Stimulated activated CD8-positive, alpha-beta memory T cell treated with anti-CD3 and anti-CD28 coated beads, Interleukin-2, amount 100 ng/mL, for 48 hours (primary cell): ENCODE measurements at regions not wholly inside any gene's neighbourhood (a gene's known extent, or its start where the extent isn't known, plus 50 kb on each side); places are given as distances from the start of the nearest gene placed in this dataset.

Experiments
- DNase-seq, 2 donors: peaks; one replicate each; pipeline ENCODE4 v3.0.0-alpha.2; 2020; ENCODE audit warnings: low read depth in 2 of 2

DNA sequence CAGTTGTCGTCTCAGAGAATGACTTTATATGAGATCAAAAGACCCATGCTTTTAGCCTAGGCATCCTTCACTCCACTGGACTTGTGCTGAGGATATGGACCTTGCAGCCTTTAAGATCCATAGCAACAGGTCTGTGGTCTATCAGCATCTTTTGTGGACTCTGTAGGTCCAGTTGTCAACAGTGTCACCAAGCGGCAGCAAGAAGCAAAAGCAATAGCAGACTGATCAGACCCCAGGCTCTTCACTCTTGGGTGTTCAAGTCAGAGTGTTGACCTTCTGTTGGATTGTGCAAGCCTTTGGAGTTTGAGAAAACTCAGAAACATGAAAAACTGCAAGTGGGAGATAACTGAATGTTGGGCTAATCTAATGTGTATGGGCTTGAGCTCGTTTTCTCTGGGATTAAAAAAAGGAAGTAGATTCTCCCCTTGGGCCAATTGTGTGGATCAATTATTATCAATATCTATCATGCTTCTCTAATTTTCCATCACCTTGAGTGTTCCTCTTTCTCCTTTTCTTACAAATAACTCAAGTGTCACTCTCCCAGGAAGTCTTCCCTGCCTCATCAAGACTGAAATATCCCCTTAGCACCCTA is 144.2 kb downstream of the LYPLAL1 start:
- no peak for DNase-seq

GRCh38 chr1:219316066-219316465 is 142.4 kb downstream of the LYPLAL1 start:
- DNase-seq: no peak

GRCh38 chr1:219313961-219314360 is 140.3 kb downstream of the LYPLAL1 start:
- DNase-seq: no peak

DNA sequence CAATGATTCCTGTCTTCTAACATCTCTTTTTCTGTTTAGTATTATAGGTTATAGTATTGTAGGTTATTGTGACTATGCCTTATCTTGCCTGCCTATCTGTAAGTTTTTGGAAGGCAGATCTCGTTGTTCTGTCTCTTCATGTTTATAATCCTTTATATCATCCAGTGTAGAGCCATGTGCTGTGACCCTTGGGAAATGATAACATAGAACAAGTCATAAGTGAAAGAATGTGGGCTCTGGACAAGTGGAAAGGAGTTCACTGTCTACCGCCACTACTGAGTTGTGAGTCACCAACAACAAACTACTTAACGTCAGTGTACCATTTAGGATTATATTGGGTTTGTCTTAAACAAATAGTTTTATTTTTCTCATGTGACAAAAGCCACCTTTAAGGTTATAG is 139.3 kb downstream of the LYPLAL1 start:
- no peak for DNase-seq

- no peak for DNase-seq
These were observed 136.6 kb downstream of the LYPLAL1 start for GRCh38 chr1:219310181-219310728.

GRCh38 chr1:219308367-219308766 is 134.7 kb downstream of the LYPLAL1 start:
- no peak for DNase-seq

DNA sequence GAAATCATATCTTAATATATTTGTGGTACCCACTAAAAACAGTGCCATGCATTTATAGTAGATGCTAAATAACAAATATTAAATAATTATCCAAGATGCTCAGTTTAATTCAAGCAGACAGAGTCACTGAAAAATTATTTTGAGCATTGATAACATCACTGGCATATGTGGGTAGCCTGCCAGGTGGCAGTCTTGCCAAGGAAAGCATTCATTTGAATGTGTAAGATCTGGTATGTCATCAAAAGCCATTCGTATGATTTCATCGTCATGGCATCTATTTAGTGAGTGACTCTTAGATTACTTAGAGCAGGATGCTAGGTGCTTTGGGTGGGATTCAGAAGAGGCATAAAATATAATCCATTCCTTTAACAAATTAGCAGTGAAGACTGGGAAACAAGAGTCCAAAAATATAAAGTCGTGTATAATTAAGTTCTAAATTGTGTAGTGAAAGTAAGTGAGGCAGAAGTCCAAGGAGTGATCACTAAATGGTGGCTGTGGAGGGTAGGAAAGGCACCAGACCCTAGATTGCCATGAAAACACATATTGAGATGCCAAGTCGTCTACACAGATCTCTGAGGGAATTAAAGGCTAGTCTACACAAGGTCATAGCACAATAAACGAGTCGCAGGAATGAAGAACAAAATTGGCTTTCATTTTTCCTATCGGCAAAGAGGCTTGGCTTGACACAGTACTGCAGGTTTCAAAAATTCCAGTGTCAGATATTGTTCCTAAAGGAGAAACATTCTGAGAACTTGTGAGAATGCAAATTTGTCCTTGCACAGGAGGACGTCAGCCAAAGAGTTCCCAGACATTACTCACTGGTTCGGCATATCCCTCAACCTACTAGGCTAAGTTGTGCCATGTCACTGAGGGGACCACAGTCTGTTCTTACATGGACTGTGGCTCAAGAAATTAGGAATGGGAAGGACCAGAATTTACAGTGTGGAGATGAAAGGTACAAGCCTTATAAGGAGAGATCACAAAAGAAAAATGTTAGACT is 130.8 kb downstream of the LYPLAL1 start:
- DNase-seq: no peak

DNA sequence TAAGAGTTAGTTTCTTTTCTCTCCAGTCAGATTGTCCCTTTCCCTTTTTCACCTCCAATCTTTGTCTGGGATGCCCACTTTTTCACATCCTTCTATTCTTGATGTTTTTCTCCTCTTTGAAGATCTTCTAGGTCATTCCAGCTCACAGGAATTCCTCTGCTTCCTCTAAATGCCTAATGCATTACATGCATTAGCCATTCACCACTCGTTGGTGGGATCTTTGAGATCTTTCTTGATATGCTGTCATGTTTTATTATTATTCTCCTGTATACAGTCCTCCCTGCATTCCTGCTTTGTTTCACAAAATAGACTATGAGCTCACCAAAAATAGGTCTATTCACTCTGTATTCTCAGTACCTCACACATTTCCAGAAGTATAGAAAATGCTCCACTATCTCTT is 129.0 kb downstream of the LYPLAL1 start:
- DNase-seq: no peak

- no peak for DNase-seq
These were observed 125.7 kb downstream of the LYPLAL1 start for GRCh38 chr1:219299420-219299819.

DNA sequence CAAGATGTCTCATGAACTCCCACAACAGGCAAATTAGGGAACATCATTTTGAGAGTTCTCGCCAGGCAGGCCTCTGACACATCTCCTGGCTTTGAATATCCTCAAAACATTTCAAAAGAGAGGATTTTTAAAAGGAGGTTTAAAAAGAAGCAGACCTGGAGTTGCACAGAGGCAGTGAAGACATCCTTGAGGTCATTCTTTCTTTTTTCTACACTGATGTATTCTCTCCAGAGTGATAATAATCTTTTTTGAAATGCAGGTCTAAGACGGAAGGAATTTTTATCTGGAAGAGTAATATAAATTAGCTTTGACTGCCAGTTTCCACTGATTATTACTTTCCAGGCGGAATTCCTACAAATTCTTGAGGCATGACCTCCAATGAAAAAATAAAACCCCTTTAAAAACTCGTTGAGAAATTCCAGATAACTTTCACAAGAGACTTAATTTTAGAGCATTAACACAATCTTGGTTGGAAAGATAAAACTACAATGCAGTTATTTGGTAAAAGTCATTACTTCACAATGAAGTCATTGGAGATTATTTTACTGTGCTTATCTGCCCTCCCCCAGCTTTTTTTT is 125.0 kb downstream of the LYPLAL1 start:
- DNase-seq: no peak

DNA sequence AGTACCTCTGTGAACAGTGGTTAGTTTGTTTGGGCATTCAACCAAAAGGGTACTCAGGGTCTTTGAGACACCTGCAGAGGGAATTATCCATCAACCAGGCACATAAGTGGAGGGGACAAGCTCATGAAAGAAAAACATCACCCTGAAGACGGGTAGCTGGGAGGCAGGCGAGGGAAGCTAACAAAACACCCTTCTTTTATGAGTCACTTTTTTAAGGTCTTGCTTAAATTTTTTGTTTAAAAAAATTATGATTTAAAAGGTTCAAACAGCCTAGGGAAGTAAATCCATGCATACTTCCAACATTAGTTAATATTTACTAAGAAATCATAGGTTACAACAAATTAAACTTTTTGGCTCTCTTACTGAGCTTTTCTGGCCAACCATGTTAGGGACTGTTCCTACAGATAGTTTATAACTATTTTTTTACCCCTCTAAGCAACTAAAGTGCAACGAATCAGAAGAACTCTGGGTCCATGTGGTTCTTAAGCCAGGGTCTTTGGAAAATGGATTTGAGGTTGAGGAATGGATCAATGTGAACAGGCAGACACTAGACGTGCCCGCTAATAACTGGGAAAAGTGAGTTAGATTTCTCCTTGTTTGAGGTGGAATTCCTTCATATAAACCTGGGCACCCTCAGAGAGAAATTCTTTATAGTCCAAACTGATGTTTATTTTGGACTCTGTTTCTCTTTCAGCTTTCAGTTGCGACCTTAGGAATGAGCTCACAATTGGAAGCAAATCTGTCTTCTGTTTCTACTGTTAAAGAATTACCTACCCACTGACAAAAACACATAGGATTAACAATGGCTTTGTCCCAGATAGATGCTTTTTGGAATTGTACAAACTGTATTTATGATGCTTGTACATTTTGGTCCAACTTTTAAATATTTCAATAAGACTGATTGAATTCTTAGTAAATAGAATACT is 123.0 kb downstream of the LYPLAL1 start:
- DNase-seq: no peak

GRCh38 chr1:219294251-219294650 is 120.6 kb downstream of the LYPLAL1 start:
- no peak for DNase-seq

DNA sequence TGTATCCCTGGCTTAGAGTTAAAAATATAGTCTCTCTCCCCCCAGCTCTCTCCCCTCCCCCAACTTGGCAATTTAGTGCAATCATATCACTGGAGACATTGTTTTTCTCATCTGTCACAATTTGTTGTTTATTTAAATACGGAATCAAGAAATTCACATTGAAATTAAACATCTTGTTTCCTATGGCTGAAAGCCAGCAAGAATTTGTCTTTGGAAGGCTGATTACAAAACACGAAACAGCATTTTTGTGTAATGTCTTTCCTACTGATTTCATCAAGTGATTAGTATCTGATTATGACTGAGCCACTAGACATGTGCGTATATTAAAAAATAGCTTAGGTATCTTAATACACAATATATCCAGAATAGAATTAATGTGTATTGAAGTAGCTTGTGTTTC is 119.7 kb downstream of the LYPLAL1 start:
- DNase-seq: no peak

GRCh38 chr1:219292999-219293398 is 119.3 kb downstream of the LYPLAL1 start:
- no peak for DNase-seq

DNA sequence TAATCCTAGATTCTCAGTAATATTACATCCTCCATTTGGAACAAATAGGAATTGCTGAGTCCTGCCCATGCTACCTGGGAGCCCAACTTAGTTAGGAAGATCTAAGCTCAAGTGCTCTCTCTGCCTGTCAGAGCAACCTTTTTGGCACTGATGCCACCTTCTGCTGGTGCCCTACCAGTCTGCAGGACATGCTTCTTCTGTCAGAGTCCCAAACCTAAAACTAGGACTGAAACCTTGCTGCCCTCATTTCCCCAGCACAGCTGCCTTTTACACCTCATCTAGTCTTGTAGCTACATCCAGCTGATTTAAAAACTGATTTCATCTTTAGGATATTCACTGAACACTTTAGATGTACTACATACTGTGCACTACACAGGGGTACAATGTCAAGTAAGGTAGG is 118.7 kb downstream of the LYPLAL1 start:
- DNase-seq: no peak

- no peak for DNase-seq
These were observed 115.5 kb downstream of the LYPLAL1 start for GRCh38 chr1:219289171-219289570.

GRCh38 chr1:219283541-219283940 is 109.9 kb downstream of the LYPLAL1 start:
- DNase-seq: no peak

DNA sequence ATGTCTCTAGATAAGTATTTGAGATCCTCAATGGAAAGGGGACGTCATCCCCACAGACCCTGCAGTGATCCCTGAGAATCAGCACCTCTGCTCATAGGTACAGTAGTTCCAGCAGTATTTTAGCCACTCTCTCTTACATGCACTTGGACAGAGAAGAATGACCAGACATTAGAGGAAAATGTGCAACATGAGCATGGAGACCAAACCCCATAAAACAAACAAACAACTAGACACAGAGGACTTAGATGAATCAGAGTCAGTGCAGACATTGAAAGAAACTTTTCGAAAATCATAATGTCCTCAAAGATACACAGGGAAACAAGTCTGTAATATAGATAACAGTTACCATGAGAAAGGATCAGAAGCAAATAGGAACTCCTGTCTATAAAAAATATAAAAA is 108.2 kb downstream of the LYPLAL1 start:
- no peak for DNase-seq

DNA sequence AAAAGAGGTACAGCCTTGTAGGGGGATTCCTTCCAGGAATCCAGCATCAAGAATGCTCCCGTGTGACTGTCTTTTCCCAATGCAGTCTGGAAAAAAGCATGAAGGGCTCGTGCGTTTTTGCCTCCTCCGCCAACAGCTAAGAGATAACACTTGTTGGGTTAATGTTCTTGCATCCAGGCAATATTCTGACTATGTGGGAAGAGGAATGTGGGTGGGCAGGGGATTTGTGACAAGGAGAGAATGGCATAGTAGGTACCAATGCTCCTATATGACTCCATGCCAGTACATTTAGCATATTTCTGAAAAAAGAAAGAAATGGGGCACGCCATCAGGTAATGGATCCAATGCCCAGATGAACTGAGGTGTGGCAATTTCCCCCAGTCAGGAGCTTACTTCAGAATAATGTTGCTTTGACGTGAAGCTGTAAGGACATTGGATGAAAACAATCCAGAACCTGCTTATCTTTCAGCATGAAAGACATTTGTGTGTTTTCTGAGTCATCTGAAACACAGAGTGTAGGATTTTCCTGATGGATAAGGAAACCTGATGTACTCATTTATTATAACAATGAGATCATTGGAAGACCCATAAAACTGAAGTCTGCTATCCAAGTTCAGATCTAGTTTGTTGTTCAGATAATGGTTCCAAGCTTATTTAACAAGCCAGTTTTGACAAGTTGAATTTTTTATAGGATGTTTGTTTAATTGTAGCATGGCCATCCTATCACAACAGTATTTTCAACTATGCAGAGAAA is 105.5 kb downstream of the LYPLAL1 start:
- no peak for DNase-seq

- no peak for DNase-seq
These were observed 104.6 kb downstream of the LYPLAL1 start for GRCh38 chr1:219278288-219278687.
